Tibial nerve (tissue), 3 donors: ENCODE measurements at regions not wholly inside any gene's neighbourhood (a gene's known extent, or its start where the extent isn't known, plus 50 kb on each side); places are given as distances from the start of the nearest gene placed in this dataset.

Experiments
- CTCF ChIP-seq, 5 experiments: fragments of 200-600 bp in 3 of 5; fragments of 450-650 bp in 2 of 5; sonication (generic) in 3 of 5; IDR thresholded peaks; one replicate each; pipeline ENCODE4 v1.5.1; 2016 to 2019; ENCODE audit warnings: antibody characterized with exemption in 5 of 5, mild to moderate bottlenecking in 3 of 5, moderate library complexity in 2 of 5
- POLR2A ChIP-seq, 2 donors: fragments of 450-650 bp; IDR thresholded peaks; one replicate each; pipeline ENCODE4 v1.6.1; 2017; ENCODE audit warnings: antibody characterized with exemption in 2 of 2, mild to moderate bottlenecking in 2 of 2, moderate library complexity in 2 of 2

GRCh38 chr13:39941911-39942551 lies 286.6 kb downstream of the COG6 start:
- TF ChIP-seq CTCF (IDR thresholded peaks at IDR 0.05) (no peak), POLR2A (IDR thresholded peaks at IDR 0.05) (no peak)
